ENCODE measurements at regions not wholly inside any gene's neighbourhood (a gene's known extent, or its start where the extent isn't known, plus 50 kb on each side); places are given as distances from the start of the nearest gene placed in this dataset.

GRCh38 chr5:98986587-98986986 lies 57.8 kb upstream of the CHD1 start:
- no peak for DNase-seq

- no peak for DNase-seq
These were observed 54.1 kb upstream of the CHD1 start for GRCh38 chr5:98982880-98983279.

Data from stimulated activated CD4-positive, alpha-beta T cell treated with anti-CD3 and anti-CD28 coated beads, Interleukin-4, amount 100 ng/mL, for 24 hours (primary cell).